PC-9 (cell line): ENCODE measurements at regions not wholly inside any gene's neighbourhood (a gene's known extent, or its start where the extent isn't known, plus 50 kb on each side); places are given as distances from the start of the nearest gene placed in this dataset.

Experiments
- EZH2 ChIP-seq: fragments of 200-600 bp; sonication (generic); IDR thresholded peaks from 2 replicates; pipeline ENCODE4 v1.8.0; 2017; ENCODE audit warnings: antibody characterized with exemption, low read depth
- TF ChIP-seq, protein P1 (sequence below): fragments of 200-600 bp; sonication (generic); conservative IDR thresholded peaks from 2 replicates; pipeline ENCODE4 v1.6.1; 2017; ENCODE audit warnings: mixed run types, antibody characterized with exemption, mild to moderate bottlenecking, moderate library complexity

DNA sequence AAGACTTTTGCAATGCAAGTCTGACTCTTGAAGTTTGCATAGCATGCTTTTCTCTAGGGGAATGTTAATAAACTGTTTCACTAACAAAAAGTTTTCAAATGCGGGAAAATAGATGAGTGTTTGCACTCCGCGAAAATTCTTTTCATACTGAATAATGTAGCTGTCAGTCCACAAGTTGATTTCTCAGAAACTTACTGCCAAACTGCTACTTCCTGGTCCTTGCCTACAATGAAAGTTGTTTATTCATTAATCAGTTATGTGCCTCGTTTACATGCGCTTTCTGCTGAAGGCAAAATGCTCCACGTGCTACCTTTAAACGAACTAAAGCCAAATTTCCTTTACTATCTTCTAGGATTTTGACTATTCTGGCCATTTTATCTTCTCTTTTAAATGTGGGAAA, 166.2 kb downstream of the MAGEB17 start:
- no peak for TF ChIP-seq EZH2
- TF ChIP-seq, protein P1, sequence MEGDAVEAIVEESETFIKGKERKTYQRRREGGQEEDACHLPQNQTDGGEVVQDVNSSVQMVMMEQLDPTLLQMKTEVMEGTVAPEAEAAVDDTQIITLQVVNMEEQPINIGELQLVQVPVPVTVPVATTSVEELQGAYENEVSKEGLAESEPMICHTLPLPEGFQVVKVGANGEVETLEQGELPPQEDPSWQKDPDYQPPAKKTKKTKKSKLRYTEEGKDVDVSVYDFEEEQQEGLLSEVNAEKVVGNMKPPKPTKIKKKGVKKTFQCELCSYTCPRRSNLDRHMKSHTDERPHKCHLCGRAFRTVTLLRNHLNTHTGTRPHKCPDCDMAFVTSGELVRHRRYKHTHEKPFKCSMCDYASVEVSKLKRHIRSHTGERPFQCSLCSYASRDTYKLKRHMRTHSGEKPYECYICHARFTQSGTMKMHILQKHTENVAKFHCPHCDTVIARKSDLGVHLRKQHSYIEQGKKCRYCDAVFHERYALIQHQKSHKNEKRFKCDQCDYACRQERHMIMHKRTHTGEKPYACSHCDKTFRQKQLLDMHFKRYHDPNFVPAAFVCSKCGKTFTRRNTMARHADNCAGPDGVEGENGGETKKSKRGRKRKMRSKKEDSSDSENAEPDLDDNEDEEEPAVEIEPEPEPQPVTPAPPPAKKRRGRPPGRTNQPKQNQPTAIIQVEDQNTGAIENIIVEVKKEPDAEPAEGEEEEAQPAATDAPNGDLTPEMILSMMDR = no peak
